ENCODE measurements at regions not wholly inside any gene's neighbourhood (a gene's known extent, or its start where the extent isn't known, plus 50 kb on each side); places are given as distances from the start of the nearest gene placed in this dataset.
"Not testable (repeated sequence)": the region's sequence is repeated elsewhere in the genome, so short reads cannot be mapped to it uniquely, and the experiment has no call there.

DNA sequence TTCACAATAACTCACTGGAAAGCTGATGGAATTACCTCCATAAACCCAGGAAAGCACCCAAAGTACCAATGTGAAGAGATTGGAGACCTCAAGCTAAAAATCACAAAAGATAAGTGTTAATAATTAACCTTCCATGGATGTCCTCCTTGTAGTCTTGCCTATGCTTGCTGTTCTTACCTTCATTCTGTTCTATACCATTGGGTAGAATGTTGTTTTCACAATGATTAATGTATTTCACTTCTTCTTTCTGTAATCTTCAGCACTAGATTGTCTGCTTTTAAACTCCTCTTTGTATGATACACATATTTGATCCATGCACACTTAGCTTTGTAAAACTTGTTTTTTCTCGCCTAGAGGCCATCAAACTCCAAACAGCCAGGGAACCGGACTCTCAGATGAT, 570.3 kb downstream of the RAPGEF2 start:
- no peak for DNase-seq

- DNase-seq: no peak
These were observed 571.4 kb downstream of the RAPGEF2 start for GRCh38 chr4:159674241-159674640.

- DNase-seq: no peak
These were observed 574.6 kb downstream of the RAPGEF2 start for GRCh38 chr4:159677521-159677920.

DNA sequence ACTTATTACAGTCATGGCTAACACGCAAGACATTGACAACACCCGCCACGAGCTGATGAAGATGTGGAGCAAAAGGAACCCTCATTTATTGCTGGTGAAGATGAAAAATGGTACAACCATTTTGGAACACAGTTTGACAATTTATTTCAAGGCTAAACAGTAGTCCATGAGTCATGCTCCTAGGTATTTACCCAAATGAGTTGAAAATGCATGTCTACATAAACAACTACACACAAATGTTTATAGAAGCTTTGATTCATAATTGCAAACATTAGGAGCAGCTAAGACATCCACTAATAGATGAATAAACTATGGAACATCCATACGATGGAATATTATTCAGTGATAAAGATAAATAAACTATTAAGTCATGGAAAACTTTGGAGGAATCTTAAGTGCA, 580.1 kb downstream of the RAPGEF2 start:
- DNase-seq: no peak

DNA sequence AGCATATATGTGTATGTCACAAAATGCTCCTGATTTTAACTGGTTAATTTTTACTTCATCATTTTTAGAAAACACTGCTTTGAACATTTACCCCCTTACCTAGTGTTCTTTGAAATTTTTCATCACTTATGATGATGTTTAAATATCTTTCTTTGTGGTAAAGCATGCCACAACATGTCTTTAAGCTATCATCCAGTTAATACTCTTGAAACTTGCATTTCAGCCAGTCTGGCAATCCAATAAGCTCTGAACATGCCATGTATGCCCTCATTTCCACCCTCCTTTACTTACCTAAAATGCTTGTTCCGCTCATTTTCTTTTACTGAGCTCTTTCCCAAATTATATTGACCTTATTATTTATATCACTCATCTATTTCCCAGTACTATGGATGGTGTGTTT, 581.2 kb downstream of the RAPGEF2 start:
- DNase-seq: no peak

- no peak for DNase-seq
These were observed 582.6 kb downstream of the RAPGEF2 start for GRCh38 chr4:159685340-159686092.

DNA sequence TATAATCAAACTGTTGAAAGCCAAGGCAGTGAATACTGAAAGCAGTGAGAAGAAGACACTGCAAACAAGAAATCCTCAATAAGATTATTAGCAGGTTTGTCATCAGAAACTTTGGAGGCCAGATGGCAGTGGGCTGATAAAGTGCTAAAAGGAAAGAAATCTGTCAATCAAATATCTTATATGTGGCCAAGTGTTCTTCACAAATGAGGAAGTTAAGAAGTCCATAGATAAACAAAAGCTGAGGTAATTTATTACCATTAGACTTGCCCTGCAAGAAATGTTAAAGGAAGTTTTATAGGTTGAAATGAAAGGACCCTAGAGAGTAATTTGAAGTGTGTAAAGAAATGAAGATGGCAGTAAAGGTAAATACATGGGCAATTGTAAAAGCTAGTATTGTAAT, 586.6 kb downstream of the RAPGEF2 start:
- no peak for DNase-seq

DNA sequence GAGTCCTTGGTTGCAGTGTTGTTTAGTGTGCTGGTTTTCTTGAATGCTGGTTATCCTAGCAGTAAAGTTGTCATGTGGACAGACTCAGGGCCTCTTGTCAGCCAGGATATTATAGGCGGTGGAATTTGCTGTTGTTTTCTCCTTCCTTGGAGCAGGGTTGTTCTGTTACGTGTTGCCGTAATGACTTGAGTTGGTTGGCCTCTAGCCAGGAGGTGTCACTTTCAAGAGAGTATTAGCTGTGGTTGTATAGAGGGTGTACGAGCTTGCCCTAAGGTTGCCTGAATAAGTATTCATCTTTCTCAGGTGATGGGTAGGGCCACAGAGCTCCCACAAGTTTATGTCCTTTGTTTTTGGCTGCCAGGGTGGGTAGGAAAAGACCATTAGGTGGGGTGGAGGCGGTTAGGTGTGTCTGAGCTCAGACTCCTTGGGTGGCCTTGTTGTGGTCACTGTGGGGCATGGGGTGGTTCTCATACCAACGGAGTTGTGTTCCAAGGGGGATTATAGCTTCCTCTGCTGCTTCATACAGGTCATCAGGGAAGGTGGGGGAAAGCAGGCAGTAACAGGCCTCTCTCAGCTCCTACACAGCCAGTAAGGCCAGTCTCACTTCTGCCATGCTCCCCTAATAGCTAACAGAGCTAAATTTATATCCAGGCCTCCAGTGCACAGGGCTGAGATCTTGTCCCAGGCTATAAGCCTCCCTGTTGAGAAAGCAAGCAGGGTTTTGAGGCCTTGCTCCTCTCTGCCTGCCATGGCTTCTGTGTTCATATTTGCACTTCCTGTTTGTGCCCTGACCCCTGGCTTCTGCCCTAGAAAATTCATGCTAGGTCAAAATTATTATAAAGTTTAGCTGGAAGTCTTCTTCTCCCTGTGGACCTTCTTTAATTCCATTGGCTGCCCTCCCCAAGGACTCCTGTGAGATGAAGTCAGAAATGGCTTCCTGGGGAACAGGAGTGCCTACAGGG, 594.7 kb downstream of the RAPGEF2 start:
- DNase-seq: no peak

DNA sequence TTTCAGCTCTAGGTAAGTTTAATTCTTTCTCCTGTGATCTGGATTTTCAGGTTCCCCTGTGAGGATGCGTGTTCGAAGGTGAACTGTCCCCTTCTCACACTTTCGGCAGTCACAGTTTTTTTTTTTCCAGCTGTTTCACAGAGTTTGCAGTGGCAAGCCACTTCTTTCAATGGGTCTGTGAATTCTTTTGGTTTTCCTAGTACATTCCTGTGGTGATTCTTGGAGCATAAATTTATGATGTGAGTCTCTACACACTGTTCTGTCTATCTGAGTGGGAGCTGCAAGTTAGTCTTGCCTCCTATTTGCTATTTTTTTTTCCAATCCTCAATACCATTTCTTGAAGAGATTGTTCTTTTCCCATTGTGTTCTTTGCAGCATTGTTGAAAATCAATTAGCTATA, 595.5 kb downstream of the RAPGEF2 start:
- DNase-seq: no peak

DNA sequence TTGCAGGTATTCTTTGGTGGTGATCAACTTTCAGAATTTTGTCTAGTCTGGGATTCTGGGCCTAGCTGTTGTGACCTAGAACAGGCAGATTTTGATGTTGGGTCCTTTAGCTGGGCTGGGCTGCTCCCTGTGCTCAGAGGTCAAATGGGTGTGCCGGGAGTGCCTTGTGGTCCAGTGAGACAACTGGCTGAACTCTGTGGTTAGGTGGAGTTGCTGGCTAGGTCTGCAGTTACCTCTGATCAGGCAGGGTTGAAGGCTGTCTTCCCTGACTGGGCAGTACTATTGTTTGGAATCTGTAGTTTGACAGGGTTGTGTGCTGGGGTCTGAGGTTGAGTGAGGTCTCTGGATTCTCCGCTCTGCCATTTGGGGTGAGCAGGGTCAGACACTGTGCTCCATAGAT, 599.3 kb downstream of the RAPGEF2 start:
- DNase-seq: no peak

DNA sequence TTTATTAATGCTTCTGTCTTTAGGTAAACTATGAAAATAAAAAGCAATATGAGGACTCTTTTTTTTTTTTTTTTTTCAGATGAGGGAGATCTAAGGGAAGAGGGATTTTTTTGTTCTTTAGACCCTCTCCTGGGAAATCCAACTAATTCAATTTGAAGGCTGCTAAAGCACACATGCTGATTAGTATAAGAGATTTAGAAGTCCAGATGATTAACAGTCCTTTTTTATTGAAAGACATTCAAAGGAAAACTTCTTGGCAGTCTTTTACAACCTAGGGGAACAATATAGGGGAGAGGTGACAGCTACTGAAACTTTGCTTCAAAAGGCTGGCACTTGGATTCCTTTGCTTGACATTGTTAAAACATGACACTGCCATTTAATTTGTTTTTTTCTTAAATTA, 602.5 kb downstream of the RAPGEF2 start:
- no peak for DNase-seq

DNA sequence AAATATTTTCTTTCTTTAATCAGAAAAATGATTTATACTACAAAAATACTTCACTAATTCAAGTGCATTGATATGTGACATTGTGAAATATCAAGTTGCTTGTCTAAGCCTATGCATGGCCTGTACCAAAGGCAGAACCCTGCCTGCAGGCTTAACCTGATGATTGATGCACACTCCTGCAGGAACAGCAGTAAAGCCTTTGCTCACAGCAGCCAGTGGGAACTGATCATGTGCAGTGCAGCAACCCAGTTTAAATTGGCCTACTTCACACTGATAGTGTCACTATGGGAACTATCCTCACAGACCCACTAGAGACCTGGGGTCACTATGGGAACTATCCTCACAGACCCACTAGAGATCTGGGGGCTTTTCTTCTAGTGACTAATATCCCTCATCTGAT, 603.8 kb downstream of the RAPGEF2 start:
- DNase-seq: no peak

GRCh38 chr4:159715180-159715579, 612.3 kb downstream of the RAPGEF2 start:
- not testable (repeated sequence) for DNase-seq

- DNase-seq: no peak
These were observed 616.7 kb downstream of the RAPGEF2 start for GRCh38 chr4:159719531-159719930.

GRCh38 chr4:159722052-159722451, 619.2 kb downstream of the RAPGEF2 start:
- no peak for DNase-seq

DNA sequence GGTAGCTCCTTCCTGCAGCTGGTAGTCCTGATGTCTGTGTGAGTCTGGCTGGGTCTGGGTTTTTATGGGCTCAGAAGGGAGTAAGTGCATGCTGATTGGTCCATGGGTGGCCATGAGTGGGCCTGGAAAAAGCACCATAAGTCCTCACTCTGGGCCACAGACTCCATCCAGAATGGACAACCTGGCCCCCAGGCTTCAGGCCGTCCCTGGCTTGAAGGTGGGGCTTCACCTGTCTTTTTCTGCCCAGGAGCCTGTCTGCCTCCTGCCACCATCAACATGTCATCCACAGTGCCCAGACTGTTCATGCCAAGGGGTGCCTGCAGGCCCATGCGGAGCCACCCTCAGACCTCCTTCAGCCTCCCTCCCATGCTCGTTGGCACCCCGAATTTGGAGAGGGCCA, 620.0 kb downstream of the RAPGEF2 start:
- no peak for DNase-seq

DNA sequence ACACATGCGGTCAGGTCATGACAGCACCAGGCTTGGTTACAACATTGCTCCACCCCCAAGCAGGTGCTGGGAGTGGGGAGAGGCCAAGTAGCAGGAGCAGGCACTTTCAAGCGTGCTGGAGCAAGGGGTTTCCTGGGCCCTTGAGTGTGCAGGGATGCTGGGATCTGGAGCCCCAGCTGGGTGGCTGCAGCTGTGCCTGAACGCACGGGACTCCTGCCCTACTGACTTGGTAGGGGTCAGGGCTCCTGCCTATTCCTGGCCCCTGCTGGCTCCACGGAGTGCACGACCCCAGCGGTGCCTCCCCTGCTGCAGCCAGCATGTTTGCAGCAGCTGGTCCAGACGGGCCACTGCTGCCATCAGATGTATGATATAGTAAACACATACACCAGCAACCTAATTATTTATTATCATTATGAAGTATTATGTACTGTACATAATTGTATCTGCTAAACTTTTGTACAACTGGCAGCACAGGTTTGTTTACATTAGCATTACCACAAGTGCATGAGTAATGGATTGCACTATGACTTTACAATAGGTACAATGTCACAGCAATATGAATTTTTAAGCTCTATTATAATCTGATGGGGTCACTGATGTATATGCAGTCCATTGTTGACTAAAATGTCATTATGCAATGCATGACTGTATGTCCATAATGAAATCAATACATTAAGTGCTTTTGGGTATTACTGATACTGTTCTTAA, 620.6 kb downstream of the RAPGEF2 start:
- DNase-seq: no peak

DNA sequence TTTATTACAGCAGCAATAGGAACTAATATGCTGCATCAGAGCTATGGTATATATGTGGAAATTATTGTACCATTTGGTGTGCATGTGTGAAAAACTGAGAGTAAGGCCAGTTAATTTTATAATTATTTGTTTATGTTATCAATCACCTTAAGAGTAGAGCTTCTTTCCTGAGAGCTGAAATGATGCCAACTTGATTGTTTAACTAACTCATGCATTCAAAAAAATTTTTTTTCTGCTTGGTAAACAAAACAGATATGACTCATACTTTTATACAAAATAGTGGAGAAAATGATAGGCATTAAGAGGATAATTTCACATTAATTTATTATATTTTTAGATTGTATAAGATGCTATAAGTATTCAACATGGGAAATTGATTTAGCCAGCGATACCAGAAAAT, 622.7 kb downstream of the RAPGEF2 start:
- DNase-seq: no peak

GRCh38 chr4:159735281-159736207, 632.7 kb downstream of the RAPGEF2 start:
- DNase-seq: no peak

DNA sequence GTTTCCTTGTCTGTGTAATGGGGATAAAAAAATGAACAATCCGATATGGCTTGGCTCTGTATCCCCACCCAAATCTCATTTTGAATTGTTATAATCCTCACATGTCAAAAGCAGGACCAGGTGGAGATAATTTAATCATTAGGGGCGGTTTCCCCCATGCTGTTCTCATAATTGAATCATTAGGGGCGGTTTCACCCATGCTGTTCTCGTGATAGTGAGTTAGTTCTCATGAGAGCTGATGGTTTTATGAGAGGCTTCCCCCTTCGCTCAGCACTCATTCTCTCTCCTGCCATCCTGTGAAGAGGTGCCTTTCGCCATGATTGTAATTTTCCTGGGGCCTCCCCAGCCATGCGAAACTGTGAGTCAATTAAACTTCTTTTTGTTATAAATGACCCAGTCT, 633.5 kb downstream of the RAPGEF2 start:
- no peak for DNase-seq

- DNase-seq: no peak
These were observed 641.1 kb downstream of the RAPGEF2 start for GRCh38 chr4:159743971-159744370.

DNA sequence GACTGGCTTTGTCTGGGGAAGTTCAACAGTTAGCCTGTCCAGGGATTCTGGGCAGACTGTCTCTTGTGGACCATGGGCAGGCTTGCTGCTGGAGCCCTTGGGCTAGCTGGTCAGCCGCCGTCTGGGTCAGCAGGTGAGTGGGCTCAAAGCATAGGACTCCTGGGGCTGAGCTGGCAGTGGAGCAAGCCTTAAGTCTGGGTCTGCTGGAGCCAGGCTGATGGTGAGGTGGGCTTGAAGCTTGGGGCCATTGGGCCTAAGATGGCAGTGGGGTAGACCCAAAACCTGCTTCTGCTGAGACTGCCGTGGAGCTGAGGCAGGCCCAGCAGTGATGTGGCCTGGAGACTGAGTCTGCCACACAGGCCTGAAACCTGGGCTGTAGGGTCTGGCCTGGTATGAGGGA, 645.1 kb downstream of the RAPGEF2 start:
- no peak for DNase-seq
